ENCODE measurements at regions not wholly inside any gene's neighbourhood (a gene's known extent, or its start where the extent isn't known, plus 50 kb on each side); places are given as distances from the start of the nearest gene placed in this dataset.

- 79 to 80% methylated on average over 3 of the region's 3 CpGs for WGBS, 2 donors
- DNase-seq (no peak), ATAC-seq (no peak)
- intact Hi-C loops (cut with DNase I) = no loop called here
- H3K4me1 ChIP-seq = no peaks in the 10 kb centered on the region
- no peak overlapping the region for H3K27ac ChIP-seq
- no peaks in the 10 kb centered on the region for H3K36me3 ChIP-seq
- H3K9me3 ChIP-seq = no peaks in the 10 kb centered on the region
- H3K27me3 ChIP-seq = no peaks in the 10 kb centered on the region
- no peak overlapping the region for H3K4me3 ChIP-seq
- no peak for TF ChIP-seq CTCF (IDR thresholded peaks at IDR 0.05)
Measured at GRCh38 chr4:12957108-12957507, 527.0 kb downstream of the RAB28 start.

DNA sequence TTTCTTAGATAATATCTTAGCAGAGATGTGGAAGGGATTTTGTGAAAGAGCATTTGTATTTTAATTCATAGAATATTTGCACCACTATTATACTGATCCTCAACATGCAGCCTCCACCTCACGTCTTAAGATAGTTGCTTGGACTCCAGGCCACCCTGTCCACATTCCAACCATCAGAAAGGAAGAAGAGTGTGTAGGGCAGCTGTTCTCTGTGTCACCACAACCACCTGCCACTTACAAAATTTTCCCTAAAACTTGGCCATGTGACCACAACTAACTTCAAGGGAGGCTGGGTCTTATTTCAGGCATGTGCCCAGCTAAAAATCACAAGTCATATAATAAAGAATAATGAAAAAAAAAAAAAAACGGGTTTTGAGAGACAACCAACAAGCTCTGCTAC lies 528.1 kb downstream of the RAB28 start:
- Histone ChIP-seq H3K4me3 (no peak overlapping the region), H3K27ac (no peak overlapping the region), H3K9me3 (no peaks in the 10 kb centered on the region), H3K4me1 (no peaks in the 10 kb centered on the region), H3K27me3 (no peaks in the 10 kb centered on the region), H3K36me3 (no peaks in the 10 kb centered on the region)
- intact Hi-C loops (cut with DNase I) = no loop called here
- ATAC-seq (no peak), DNase-seq (no peak)
- no peak for TF ChIP-seq CTCF (IDR thresholded peaks at IDR 0.05)
- 58 to 66% methylated on average over 2 of the region's 2 CpGs for WGBS, 2 donors

DNA sequence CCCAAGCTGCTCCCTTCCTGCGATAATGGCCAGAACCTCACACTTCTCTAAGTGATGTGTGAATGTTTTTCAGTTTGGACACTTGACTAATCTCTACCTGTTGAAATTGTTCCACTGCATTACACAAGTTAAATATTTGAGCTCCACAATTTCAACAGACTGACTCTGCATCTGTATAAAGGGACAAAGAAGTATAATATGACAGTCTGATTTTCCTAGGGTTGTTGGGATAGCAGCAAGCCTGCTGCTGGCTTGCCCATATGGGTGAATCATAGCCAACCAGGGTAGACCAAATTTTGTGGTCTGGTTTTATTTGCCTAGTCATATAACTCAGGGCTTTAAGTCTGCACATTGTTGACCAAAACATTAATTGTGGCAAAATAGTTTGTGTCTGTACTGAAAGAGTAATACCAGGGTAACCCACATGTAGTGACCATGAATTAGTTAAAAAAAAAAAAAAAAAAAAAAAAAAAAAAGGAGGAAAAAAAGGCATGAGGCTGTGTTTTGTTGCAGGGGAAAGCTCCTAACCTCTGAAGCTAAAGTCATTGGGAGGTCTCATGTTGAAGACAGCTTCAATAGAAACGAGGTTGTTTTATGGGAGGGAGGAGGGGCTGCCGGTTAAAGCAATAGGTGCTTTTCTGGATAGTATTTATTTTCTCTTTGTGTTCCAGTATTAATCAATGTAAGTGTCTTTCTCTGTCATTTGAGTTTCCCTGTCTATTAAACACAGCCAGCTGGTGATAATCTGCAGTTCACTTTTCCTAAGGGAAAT lies 534.2 kb downstream of the RAB28 start:
- no peaks in the 10 kb centered on the region for H3K27me3 ChIP-seq
- no peaks in the 10 kb centered on the region for H3K9me3 ChIP-seq
- no peak for TF ChIP-seq CTCF (IDR thresholded peaks at IDR 0.05)
- no peak for DNase-seq
- no peaks in the 10 kb centered on the region for H3K4me1 ChIP-seq
- ATAC-seq = no peak
- H3K4me3 ChIP-seq = no peak overlapping the region
- no peak overlapping the region for H3K27ac ChIP-seq
- 66 to 71% methylated on average over 3 of the region's 3 CpGs for WGBS, 2 donors
- no peaks in the 10 kb centered on the region for H3K36me3 ChIP-seq
- intact Hi-C loops (cut with DNase I) = no loop called here

- Histone ChIP-seq H3K27me3 (no peaks in the 10 kb centered on the region), H3K36me3 (no peaks in the 10 kb centered on the region), H3K27ac (no peak overlapping the region), H3K4me1 (no peaks in the 10 kb centered on the region), H3K9me3 (no peaks in the 10 kb centered on the region), H3K4me3 (no peak overlapping the region)
- ATAC-seq (no peak), DNase-seq (no peak)
- WGBS, 2 donors = 91% methylated on average over 4 of the region's 4 CpGs
- intact Hi-C loops (cut with DNase I) = no loop called here
- TF ChIP-seq CTCF (IDR thresholded peaks at IDR 0.05) = no peak
Measured at GRCh38 chr4:12943069-12943468, 541.1 kb downstream of the RAB28 start.
